ENCODE measurements at regions not wholly inside any gene's neighbourhood (a gene's known extent, or its start where the extent isn't known, plus 50 kb on each side); places are given as distances from the start of the nearest gene placed in this dataset.

DNA sequence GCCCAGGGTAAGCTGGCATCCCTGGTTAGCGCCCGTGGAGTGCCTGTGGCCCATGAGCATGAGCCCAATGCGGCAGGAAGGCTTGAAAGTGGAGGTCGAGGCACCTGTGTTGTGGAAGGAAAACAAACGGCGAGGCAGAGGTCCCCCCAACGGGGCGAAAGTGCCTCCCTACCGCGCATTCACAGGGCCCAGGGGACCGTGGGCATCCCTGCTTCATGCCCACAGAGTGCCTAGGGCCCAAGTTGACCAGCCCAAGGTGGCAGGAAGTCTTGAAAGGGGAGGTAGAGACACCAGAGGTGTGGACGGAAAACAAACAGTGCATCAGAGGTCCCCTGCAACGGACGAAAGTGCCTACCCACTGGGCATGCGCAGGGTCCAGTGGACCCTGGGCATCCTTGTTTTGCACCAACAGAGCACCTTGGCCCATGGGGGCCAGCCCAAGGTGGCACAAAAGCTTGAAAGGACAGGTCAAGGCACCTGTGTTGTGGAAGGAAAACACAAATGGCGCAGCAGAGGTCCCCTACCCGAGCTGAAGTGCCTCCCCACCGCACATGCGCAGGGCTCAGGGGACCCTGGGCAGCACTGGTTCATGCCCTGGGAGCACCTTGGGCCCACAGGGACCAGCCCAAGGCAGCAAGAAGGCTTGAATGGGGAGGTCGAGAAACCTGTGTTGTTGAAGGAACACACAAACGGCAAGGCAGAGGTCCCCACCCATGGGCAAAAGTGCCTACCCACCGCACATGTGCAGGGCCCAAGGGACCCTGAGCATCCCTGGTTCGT, 377.5 kb downstream of the ALG10 start:
- Mint-ChIP-seq H3K36me3 (ENCODE audit: insufficient read depth in 1 of 3, low read depth in 3 of 3) (peaks cover 0 to 10% (median 5%) of the 10 kb centered on the region in 3 experiments; a peak in 5 of 7 replicates), H3K9me3 (peaks cover 91 to 98% of the 10 kb centered on the region in 2 experiments)
- H2BK120ac ChIP-seq (ENCODE audit: low read depth, low read length, poor library complexity, severe bottlenecking) = no peak overlapping the region

More for the DNA sequence above, 377.5 kb downstream of the ALG10 start:
- Histone ChIP-seq H3K23ac (ENCODE audit: insufficient read length, low read depth, low read length) (no peak overlapping the region), H3K4ac (ENCODE audit: low read depth, low read length) (no peak overlapping the region), H2BK15ac (ENCODE audit: low read depth, low read length) (no peak overlapping the region), H4K5ac (ENCODE audit: insufficient read length, low read depth, low read length) (no peak overlapping the region), H3K27me3 (ENCODE audit: insufficient read depth, low read length) (no peaks in the 10 kb centered on the region), H3K14ac (ENCODE audit: insufficient read depth, low read length) (no peak overlapping the region), H2BK20ac (ENCODE audit: low read depth, low read length, poor library complexity, severe bottlenecking) (no peak overlapping the region), H3K79me2 (ENCODE audit: insufficient read depth, low read length) (no peaks in the 10 kb centered on the region), H2BK5ac (ENCODE audit: insufficient read length, low read length) (no peak overlapping the region), H3K23me2 (ENCODE audit: insufficient read length, low read depth, low read length, poor library complexity, severe bottlenecking) (no peaks in the 10 kb centered on the region), H3K56ac (ENCODE audit: insufficient read length, low read depth, low read length) (no peak overlapping the region), H3T11ph (ENCODE audit: low read length) (no peak overlapping the region), H3K9ac (ENCODE audit: extremely low read depth, insufficient read length, low read length) (no peak overlapping the region), H3K4me2 (ENCODE audit: insufficient read depth, insufficient read length, low read length) (no peak overlapping the region), H2BK12ac (ENCODE audit: insufficient read length, low read depth, low read length) (no peak overlapping the region), H2AK5ac (ENCODE audit: insufficient read length, low read length) (no peak overlapping the region), H4K20me1 (ENCODE audit: control insufficient read depth, insufficient read depth, insufficient read length) (no peaks in the 10 kb centered on the region), H3K4me1 (ENCODE audit: insufficient read depth, low read length) (no peaks in the 10 kb centered on the region), H3K79me1 (ENCODE audit: insufficient read depth, low read depth, low read length, poor library complexity, severe bottlenecking) (no peaks in the 10 kb centered on the region), H2AFZ (ENCODE audit: low read length) (no peak overlapping the region), H4K91ac (ENCODE audit: insufficient read length, low read depth, low read length) (no peak overlapping the region), H3K9me3 (ENCODE audit: control insufficient read depth, low read depth, low read length) (peaks cover 99% of the 10 kb centered on the region), H4K8ac (replicated peaks; ENCODE audit: insufficient read length, low read depth, low read length) (no peak overlapping the region), H3K18ac (ENCODE audit: insufficient read length, low read depth, low read length) (no peak overlapping the region), H3K27ac (ENCODE audit: insufficient read length, low read depth, low read length) (no peak overlapping the region)
- Mint-ChIP-seq H3K27me3 (ENCODE audit: low read depth) (no peaks in the 10 kb centered on the region; the same call in none of the 2 replicates), H3K27ac (no peak overlapping the region), H3K4me3 (no peak overlapping the region), H3K4me1 (no peaks in the 10 kb centered on the region)
- TF ChIP-seq, protein P1, sequence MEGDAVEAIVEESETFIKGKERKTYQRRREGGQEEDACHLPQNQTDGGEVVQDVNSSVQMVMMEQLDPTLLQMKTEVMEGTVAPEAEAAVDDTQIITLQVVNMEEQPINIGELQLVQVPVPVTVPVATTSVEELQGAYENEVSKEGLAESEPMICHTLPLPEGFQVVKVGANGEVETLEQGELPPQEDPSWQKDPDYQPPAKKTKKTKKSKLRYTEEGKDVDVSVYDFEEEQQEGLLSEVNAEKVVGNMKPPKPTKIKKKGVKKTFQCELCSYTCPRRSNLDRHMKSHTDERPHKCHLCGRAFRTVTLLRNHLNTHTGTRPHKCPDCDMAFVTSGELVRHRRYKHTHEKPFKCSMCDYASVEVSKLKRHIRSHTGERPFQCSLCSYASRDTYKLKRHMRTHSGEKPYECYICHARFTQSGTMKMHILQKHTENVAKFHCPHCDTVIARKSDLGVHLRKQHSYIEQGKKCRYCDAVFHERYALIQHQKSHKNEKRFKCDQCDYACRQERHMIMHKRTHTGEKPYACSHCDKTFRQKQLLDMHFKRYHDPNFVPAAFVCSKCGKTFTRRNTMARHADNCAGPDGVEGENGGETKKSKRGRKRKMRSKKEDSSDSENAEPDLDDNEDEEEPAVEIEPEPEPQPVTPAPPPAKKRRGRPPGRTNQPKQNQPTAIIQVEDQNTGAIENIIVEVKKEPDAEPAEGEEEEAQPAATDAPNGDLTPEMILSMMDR (conservative IDR thresholded peaks at IDR 0.05) = no peak
- peak; percentile 9 for DNase-seq
- WGBS (ENCODE audit: extremely low coverage, insufficient read length, low lambda C conversion rate) = no CpG with 5 or more reads among the region's 23 CpGs

Measured in H9 (cell line).